Fibroblast of skin of abdomen (primary cell): ENCODE measurements at regions not wholly inside any gene's neighbourhood (a gene's known extent, or its start where the extent isn't known, plus 50 kb on each side); places are given as distances from the start of the nearest gene placed in this dataset.

Experiments
- DNase-seq: peaks from one replicate; pipeline ENCODE4 v3.0.0-alpha.2; 2013

GRCh38 chr18:8945514-8945913 lies 157.0 kb upstream of the NDUFV2 start:
- peak; percentile 45 for DNase-seq

GRCh38 chr18:8946066-8946838 lies 156.2 kb upstream of the NDUFV2 start:
- peak; percentile 98 for DNase-seq

GRCh38 chr18:8947566-8947965 lies 154.9 kb upstream of the NDUFV2 start:
- DNase-seq = peak; percentile 69

DNA sequence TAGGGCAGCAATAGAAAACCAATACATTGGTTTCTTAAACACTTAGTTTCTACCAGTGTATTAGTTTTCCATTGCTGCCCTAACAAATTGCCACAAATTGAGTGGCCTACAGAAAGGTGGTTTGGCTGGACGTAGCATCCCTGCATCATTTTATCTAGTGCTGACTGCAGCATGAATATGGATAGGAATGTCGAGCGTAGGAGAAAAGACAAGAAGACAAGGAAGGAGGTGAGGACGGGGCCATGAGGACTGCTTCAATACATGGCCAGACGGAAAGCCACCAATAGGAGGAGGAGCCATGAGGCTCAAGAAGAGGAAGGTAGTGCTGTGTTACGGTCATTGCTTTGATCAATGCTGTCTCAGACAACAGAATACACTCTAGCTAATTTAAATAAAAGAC lies 154.5 kb upstream of the NDUFV2 start:
- no peak for DNase-seq

- DNase-seq = peak; percentile 98
Measured at GRCh38 chr18:8948471-8949149, 153.9 kb upstream of the NDUFV2 start.

GRCh38 chr18:8949206-8949605 lies 153.3 kb upstream of the NDUFV2 start:
- peak; percentile 76 for DNase-seq

DNA sequence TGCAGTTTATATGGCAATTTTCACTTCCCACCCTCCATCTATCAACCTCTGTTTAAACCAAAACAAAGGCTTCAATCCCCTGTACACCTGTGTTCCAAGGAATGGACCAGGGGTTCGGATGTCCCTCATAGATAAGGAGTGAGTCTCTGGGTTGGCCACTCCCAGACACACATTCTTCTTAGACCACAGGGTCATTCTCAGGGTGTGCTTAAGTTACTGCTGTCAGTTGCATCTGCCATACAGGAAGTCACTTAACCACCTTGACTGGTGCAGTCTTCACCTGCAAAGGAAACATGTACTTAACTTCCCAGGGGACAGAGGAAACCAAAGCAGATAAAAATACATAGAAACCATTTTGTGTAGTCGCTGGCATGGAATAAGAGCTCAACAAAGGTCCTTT lies 151.0 kb upstream of the NDUFV2 start:
- DNase-seq = no peak

- DNase-seq = no peak
Measured at GRCh38 chr18:8952174-8952573, 150.3 kb upstream of the NDUFV2 start.

DNA sequence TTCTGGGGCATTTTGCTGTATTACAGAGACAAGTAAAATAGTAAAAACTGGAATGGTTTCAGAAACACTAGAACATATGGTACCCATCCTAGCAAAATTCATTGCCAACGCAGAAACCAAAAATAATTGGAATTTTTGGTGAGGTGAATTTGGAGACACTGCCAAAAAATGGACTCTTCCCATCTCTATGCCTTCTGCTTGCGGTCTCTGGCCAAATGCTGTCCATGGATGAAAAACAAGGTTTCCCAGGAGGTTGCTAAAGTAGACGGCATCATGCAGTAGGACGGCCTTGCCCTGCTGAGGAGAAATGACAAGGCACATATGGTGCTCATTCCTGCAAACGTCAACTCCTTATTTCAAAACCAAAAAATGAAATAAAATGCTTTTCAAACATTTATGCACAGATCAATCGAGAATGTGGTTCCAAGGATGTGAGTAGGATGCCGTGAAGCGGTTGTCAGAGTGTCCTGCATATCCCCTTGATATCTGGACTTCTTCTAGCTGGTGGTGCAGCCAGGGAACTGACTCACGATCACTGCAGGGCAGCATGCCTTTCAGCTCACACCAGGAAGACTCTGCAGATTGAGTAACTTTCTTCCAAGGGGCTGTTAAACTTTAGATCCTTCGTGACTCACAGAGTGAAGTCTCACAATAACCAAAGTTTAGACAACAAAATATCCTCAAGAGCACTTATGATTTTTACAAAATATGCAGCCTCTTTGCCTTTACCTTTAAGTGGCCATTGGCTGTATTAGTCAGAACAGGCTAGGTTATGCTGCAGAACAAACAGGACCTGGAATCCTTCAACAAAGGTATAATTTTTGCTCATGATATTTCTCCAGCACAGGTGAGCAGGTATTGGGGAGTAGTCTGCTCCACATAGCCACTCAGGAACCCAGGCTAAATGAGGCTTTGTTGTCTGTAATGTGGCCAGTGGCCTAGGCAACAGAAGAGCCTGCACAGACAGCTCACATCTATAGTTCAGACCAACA lies 149.4 kb upstream of the NDUFV2 start:
- peak; percentile 94 for DNase-seq

- DNase-seq = no peak
Measured at GRCh38 chr18:8957731-8958130, 144.8 kb upstream of the NDUFV2 start.

DNA sequence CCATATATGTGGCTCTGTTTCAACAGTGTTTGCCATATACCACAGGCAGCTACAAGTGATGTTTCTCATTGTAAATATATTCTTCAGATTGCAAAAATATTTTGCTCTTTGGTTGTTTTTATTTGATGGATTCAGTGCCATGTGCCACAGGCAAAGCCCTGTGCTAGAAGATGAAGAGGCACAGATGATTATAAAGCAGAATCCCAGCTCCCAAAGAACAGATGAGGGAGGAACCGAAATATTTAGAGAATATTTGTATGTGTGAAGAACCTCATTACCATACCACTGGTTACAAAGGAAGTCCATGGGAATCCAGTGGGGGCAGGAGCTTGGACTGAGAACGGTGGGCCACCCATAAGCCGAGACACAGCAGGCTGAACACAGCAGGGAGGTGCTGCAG lies 143.8 kb upstream of the NDUFV2 start:
- DNase-seq = no peak

DNA sequence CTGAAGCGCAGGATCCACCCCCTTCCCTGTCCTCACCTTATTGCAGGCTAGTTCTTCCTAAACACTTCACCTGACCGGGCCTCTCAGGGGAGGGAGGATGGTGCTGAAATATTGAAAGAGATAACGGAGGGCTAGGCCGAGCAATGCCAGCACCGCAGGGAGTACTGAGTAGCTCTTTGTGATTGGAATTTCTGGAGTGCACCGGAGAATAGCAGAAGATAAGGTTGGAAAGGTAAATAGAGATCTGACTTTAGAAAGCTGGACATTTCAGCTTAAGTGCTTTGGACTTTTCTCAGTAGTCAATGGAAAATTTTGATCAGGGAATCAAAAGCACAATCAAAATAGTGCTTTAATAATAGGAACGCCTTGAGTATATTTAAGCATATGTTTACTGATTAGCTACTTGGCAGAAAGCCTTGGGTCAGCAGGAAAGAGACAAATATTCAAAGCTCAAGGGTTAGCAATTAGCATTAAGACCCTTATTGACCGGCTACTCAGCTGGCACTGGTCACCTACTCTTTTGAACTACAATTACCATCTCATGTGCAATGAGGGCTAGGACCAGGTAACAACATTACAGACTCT lies 142.9 kb upstream of the NDUFV2 start:
- DNase-seq = no peak

DNA sequence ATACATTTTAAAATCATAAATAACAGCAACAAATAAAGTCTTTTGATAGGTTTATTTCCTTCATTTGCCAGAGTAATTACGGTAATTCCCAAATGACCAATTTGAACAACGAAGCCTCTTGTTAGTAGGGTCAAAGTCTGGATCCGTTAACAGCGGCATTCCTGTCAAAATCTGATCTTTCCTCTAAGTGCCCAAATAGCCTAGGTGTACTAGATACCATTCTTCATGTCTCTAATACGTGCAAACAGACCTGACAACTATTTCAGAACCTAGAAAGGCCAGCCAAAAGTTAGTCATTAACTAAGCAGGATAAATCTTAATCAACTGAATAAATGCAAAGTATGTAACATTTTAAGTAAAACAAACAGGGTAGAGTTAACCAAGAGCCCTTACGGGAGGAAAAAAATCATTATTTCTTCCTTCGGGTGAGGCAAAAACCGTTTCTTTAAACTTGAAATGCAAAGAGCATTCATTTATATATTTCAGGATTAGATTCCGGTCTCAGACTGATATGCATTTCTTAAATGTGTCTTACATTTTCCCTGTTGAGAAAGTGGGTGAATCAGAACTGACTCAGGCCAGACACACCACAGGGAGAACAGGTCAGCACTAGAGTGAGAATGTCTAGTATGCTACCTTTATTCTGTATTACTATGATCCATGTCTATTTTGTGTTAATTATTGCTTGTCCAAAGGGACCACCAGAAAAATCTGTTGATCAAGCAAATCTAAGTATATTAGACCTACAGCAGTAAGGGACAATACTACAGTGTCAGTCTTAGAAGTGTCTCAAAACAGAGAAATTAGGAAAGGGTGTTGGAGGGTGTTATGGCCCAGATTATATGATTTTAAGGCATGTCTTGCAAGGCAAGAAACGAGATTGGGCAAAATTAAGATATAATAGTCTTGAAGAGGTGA lies 141.5 kb upstream of the NDUFV2 start:
- DNase-seq = peak; percentile 75

- DNase-seq = no peak
Measured at GRCh38 chr18:8962192-8962779, 140.2 kb upstream of the NDUFV2 start.

- no peak for DNase-seq
Measured at GRCh38 chr18:8962855-8963635, 139.5 kb upstream of the NDUFV2 start.

- no peak for DNase-seq
Measured at GRCh38 chr18:8963876-8964275, 138.6 kb upstream of the NDUFV2 start.

DNA sequence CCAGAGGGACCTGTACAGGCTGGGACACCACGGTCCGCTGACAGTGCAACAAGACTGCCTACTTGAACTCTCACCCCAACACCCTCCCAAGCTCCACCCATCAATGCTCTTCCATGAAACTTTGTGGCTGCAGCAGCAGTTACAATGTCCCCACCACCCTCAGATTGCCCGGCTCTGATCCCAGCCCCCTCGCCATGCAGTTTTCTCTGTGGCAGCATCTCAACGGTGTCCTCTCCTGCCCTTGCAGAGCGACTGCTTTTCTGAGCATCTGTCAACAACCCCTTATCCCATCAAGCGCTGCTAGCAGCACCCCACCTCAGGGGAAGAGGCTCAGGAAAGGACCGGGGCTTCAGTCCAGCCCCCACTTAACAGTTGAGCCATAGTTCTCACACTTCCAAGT lies 137.1 kb upstream of the NDUFV2 start:
- DNase-seq = no peak

DNA sequence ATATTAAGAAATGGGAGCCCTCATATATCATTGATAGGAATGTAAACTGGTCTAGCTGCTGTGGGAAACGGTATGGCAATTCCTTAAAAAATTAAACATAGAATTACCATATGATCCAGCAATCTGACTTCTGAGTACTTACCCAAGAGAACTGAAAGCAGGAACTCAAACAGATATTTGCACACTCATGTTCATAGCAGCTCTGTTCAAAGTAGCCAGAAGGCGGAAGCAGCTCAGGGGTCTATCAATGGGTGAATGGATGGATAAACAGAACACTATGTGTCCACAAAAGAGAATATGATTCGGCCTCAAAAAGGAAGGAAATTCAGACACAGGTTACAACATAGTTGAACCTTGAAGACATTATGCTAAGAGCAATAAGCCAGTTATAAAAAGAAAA lies 135.7 kb upstream of the NDUFV2 start:
- no peak for DNase-seq

DNA sequence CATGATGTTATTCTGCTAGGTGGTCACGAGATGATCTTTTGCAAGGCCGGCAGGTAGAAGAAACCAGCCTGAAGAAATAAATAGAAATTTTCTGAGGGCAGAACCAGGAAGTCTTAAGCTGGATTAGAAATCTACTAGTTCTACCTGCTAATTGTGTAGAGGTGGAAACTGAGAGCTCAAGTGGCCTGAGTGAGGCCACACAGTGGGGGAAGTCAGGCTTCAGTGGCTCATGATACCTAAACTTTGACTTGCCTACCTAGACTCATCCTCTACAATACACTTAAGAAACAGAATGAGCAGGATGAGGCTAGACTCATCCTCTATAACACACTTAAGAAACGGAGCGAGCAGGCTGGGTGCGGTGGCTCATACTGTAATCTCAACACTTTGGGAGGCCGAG lies 134.9 kb upstream of the NDUFV2 start:
- DNase-seq = no peak
